Spleen (tissue), 7 donors: ENCODE measurements at regions not wholly inside any gene's neighbourhood (a gene's known extent, or its start where the extent isn't known, plus 50 kb on each side); places are given as distances from the start of the nearest gene placed in this dataset.

Experiments
- CTCF ChIP-seq, 11 experiments: fragments of 200-600 bp in 7 of 11; fragments of 450-650 bp in 4 of 11; sonication (generic) in 4 of 11; IDR thresholded peaks in 8 of 11; conservative IDR thresholded peaks in 3 of 11; 1 replicate in 7 of 11; 2 replicates in 4 of 11; pipeline versions ENCODE4 v1.4.0 to v1.8.0; 2016 to 2021; ENCODE audit warnings: antibody characterized with exemption in 11 of 11, inconsistent platforms in 4 of 11, mild to moderate bottlenecking in 1 of 11
- POLR2A ChIP-seq, 3 donors: fragments of 450-650 bp; IDR thresholded peaks; one replicate each; pipeline ENCODE4 v1.5.1; 2017; ENCODE audit warnings: antibody characterized with exemption in 3 of 3, mild to moderate bottlenecking in 1 of 3
- POLR2AphosphoS5 ChIP-seq, 3 donors: sonication (generic); formaldehyde crosslinking; IDR thresholded peaks; one replicate each; pipeline ENCODE4 v1.5.1; 2017; ENCODE audit warnings: antibody characterized with exemption in 3 of 3
- donor health status: DM: no; HTN: no; CAD: no; lungs with moderate emphysema.
- donor health status: DM: no; HTN: no; CAD: no.
- donor health status: DM: no; HTN: no; CAD: no.

GRCh38 chr4:60989141-60989540 lies 211.0 kb upstream of the ADGRL3 start:
- TF ChIP-seq CTCF (IDR thresholded peaks at IDR 0.05 in 8 of 11, conservative IDR thresholded peaks at IDR 0.05 in 3 of 11): no peak
- no peak for TF ChIP-seq POLR2A (IDR thresholded peaks at IDR 0.05)
- no peak for TF ChIP-seq POLR2AphosphoS5 (IDR thresholded peaks at IDR 0.05)
